ENCODE measurements at regions not wholly inside any gene's neighbourhood (a gene's known extent, or its start where the extent isn't known, plus 50 kb on each side); places are given as distances from the start of the nearest gene placed in this dataset.

DNA sequence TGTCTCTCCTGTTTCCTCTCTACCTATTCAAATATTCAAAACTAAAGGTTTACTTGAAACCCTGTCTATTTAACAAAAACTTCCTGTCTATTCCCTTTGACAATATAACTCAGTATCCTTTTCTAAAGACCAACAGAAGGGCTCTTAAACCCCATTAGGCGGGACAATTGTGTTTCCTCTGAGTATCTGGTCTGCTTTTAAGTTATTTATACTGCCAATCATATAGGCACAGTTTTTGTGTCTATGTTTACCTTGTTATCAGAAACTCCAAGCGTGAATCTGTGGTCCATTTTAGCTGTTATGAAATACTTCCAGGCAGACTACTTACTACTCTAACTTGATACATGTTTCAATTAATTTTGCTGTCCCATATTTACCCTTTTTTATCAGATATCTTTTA, 350.0 kb upstream of the CTSO start:
- DNase-seq (ENCODE audit: low read depth, low spot score) (no peak), FAIRE-seq (no peak)
- no peak overlapping the region for H3K27ac ChIP-seq (ENCODE audit: insufficient read depth, low read depth, low read length)
- no peaks in the 10 kb centered on the region for H3K4me1 ChIP-seq (ENCODE audit: control insufficient read depth, extremely low read depth, insufficient read depth, low read length)
- no TSS peak for BruUV-seq (replicated peaks)
- intact Hi-C loops (cut with micrococcal nuclease): no loop called here
- ChIA-PET CTCF (interaction anchor here (1.6 kb wide), 1 partner anchor 10 kb away, joined by 3 read pairs; no protein-coding TSS in a partner anchor), POLR2A (no interaction called here)
- no peaks in the 10 kb centered on the region for H3K9me3 ChIP-seq (replicated peaks; ENCODE audit: control insufficient read depth, insufficient read depth, low read length)
- H3K9ac ChIP-seq (replicated peaks; ENCODE audit: extremely low read depth, insufficient read depth, low read length): no peak overlapping the region
- H2AFZ ChIP-seq (ENCODE audit: low read depth, low read length): no peak overlapping the region
- H3K9me1 ChIP-seq (replicated peaks; ENCODE audit: control insufficient read depth, extremely low read depth, insufficient read depth, low read length): no peaks in the 10 kb centered on the region
- H3K36me3 ChIP-seq (ENCODE audit: control insufficient read depth in 2 of 2, extremely low read depth in 1 of 2, insufficient read depth in 2 of 2, low read length in 2 of 2): no peaks in the 10 kb centered on the region
- H3K4me3 ChIP-seq (replicated peaks in 1 of 3; ENCODE audit: insufficient read depth in 1 of 3, low read depth in 1 of 3, low read length in 3 of 3): no peak overlapping the region
- H4K20me1 ChIP-seq (replicated peaks; ENCODE audit: control insufficient read depth, extremely low read depth, insufficient read depth, low read length): no peaks in the 10 kb centered on the region
- dilution Hi-C loops (cut with MboI; ENCODE audit: extremely low pct_ligation_motif_present, low sequenced_read_pairs): no loop called here
- no peaks in the 10 kb centered on the region for H3K27me3 ChIP-seq (ENCODE audit: control insufficient read depth in 2 of 2, insufficient read depth in 2 of 2, low read length in 2 of 2)
- TF ChIP-seq MYC (IDR thresholded peaks at IDR 0.05; ENCODE audit: low read depth, low read length) (no peak), POLR2A (IDR thresholded peaks at IDR 0.05; ENCODE audit: low read depth, low read length) (no peak), JUN (IDR thresholded peaks at IDR 0.05; ENCODE audit: borderline replicate concordance, insufficient read depth, insufficient read length, low read depth) (no peak), POLR2AphosphoS5 (IDR thresholded peaks at IDR 0.05; ENCODE audit: insufficient read depth, low read depth, low read length) (no peak), EZH2 (IDR thresholded peaks at IDR 0.05; ENCODE audit: borderline replicate concordance, low read depth, low read length, severe bottlenecking) (no peak), FOS (IDR thresholded peaks at IDR 0.05; ENCODE audit: borderline replicate concordance, insufficient read depth, low read length) (no peak), GATA2 (IDR thresholded peaks at IDR 0.05; ENCODE audit: insufficient read depth, insufficient read length, low read depth, low read length) (no peak)
- TF ChIP-seq, protein P1, sequence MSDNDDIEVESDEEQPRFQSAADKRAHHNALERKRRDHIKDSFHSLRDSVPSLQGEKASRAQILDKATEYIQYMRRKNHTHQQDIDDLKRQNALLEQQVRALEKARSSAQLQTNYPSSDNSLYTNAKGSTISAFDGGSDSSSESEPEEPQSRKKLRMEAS (IDR thresholded peaks at IDR 0.05; ENCODE audit: insufficient read depth, insufficient read length): no peak
- TF ChIP-seq, protein P2, sequence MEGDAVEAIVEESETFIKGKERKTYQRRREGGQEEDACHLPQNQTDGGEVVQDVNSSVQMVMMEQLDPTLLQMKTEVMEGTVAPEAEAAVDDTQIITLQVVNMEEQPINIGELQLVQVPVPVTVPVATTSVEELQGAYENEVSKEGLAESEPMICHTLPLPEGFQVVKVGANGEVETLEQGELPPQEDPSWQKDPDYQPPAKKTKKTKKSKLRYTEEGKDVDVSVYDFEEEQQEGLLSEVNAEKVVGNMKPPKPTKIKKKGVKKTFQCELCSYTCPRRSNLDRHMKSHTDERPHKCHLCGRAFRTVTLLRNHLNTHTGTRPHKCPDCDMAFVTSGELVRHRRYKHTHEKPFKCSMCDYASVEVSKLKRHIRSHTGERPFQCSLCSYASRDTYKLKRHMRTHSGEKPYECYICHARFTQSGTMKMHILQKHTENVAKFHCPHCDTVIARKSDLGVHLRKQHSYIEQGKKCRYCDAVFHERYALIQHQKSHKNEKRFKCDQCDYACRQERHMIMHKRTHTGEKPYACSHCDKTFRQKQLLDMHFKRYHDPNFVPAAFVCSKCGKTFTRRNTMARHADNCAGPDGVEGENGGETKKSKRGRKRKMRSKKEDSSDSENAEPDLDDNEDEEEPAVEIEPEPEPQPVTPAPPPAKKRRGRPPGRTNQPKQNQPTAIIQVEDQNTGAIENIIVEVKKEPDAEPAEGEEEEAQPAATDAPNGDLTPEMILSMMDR (IDR thresholded peaks at IDR 0.05; ENCODE audit: extremely low read depth in 1 of 2, insufficient read depth in 1 of 2, low read depth in 1 of 2, low read length in 2 of 2): no peak
- H3K4me2 ChIP-seq (ENCODE audit: insufficient read depth, low read length): no peak overlapping the region
- no peaks in the 10 kb centered on the region for H3K79me2 ChIP-seq (ENCODE audit: control insufficient read depth, insufficient read depth, low read length)

Measured in endothelial cell of umbilical vein (primary cell).